ENCODE measurements at regions not wholly inside any gene's neighbourhood (a gene's known extent, or its start where the extent isn't known, plus 50 kb on each side); places are given as distances from the start of the nearest gene placed in this dataset.
A peak's percentile ranks its signal among the peaks of the same experiment; 100 is the strongest.

GRCh38 chr16:87076950-87077749, 240.0 kb downstream of the C16orf95 start:
- ChIA-PET CTCF (interaction anchor here (0.7 to 3.2 kb wide), 22 partner anchors 8 to 513 kb away, joined by 3 to 46 read pairs (median 3); no protein-coding TSS in a partner anchor), POLR2A (no interaction called here)
- no peak overlapping the region for H3K27ac ChIP-seq (ENCODE audit: extremely low read depth, low read depth, low read length)
- H3K4me1 ChIP-seq (ENCODE audit: control insufficient read depth, insufficient read depth, low read length): no peaks in the 10 kb centered on the region
- H3K4me3 ChIP-seq (ENCODE audit: low read depth, low read length): no peak overlapping the region
- H3K9me3 ChIP-seq (ENCODE audit: control insufficient read depth, insufficient read depth, low read depth, low read length): no peaks in the 10 kb centered on the region
- H3K36me3 ChIP-seq (ENCODE audit: control insufficient read depth in 2 of 2, insufficient read depth in 1 of 2, low read length in 2 of 2): no peaks in the 10 kb centered on the region
- TF ChIP-seq SCRT2 (tag by site-specific recombination; IDR thresholded peaks at IDR 0.05): peak; percentile 20; the same call in 1 of the 2 replicates
- no peak for TF ChIP-seq ZNF513 (tag by site-specific recombination; IDR thresholded peaks at IDR 0.05)
- no peak for TF ChIP-seq ZNF211 (tag by site-specific recombination; IDR thresholded peaks at IDR 0.05; ENCODE audit: low read depth)
- TF ChIP-seq ZNF366 (tag by site-specific recombination; conservative IDR thresholded peaks at IDR 0.05): no peak
- TF ChIP-seq ZNF362 (tag by site-specific recombination; IDR thresholded peaks at IDR 0.05): no peak
- no peak for TF ChIP-seq ZNF707 (tag by site-specific recombination; IDR thresholded peaks at IDR 0.05)
- TF ChIP-seq TRIM28 (IDR thresholded peaks at IDR 0.05; ENCODE audit: borderline replicate concordance, low read length): no peak
- no peak for TF ChIP-seq ZNF596 (tag by site-specific recombination; IDR thresholded peaks at IDR 0.05)
- no peak for TF ChIP-seq PRDM4 (tag by site-specific recombination; IDR thresholded peaks at IDR 0.05)
- peak; percentile 76 for TF ChIP-seq ZFHX2 (tag by site-specific recombination; conservative IDR thresholded peaks at IDR 0.05)
- TF ChIP-seq ZNF311 (tag by site-specific recombination; IDR thresholded peaks at IDR 0.05; ENCODE audit: borderline replicate concordance): no peak
- no peak for TF ChIP-seq ZNF274 (IDR thresholded peaks at IDR 0.05; ENCODE audit: low read length)
- TF ChIP-seq ZNF274 (tag by site-specific recombination; IDR thresholded peaks at IDR 0.05; ENCODE audit: borderline replicate concordance): no peak
- no peak for TF ChIP-seq ZNF670 (tag by site-specific recombination; IDR thresholded peaks at IDR 0.05; ENCODE audit: low read depth)
- no peak for TF ChIP-seq ZFP41 (tag by site-specific recombination; IDR thresholded peaks at IDR 0.05; ENCODE audit: borderline replicate concordance)
- TF ChIP-seq CTCF (tag by site-specific recombination; IDR thresholded peaks at IDR 0.05): peak; percentile 69
- TF ChIP-seq ZNF561 (tag by site-specific recombination; IDR thresholded peaks at IDR 0.05; ENCODE audit: borderline replicate concordance): no peak
- no peak for TF ChIP-seq PBX3 (CRISPR knock-in tag; IDR thresholded peaks at IDR 0.05)
- TF ChIP-seq ZNF654 (tag by site-specific recombination; IDR thresholded peaks at IDR 0.05; ENCODE audit: low read depth): peak; percentile 43
- TF ChIP-seq ZEB2 (tag by site-specific recombination; IDR thresholded peaks at IDR 0.05): no peak
- TF ChIP-seq ZNF19 (tag by site-specific recombination; IDR thresholded peaks at IDR 0.05; ENCODE audit: low read depth): 0 out of 2 replicates have a peak, but pooled peaks have one; percentile 10
- TF ChIP-seq ZNF843 (tag by site-specific recombination; IDR thresholded peaks at IDR 0.05): no peak
- TF ChIP-seq ZBTB10 (tag by site-specific recombination; IDR thresholded peaks at IDR 0.05): no peak
- no peak for TF ChIP-seq ZNF830 (tag by site-specific recombination; IDR thresholded peaks at IDR 0.05; ENCODE audit: low read depth)
- TF ChIP-seq ZSCAN16 (tag by site-specific recombination; IDR thresholded peaks at IDR 0.05): no peak
- TF ChIP-seq ZNF530 (tag by site-specific recombination; IDR thresholded peaks at IDR 0.05; ENCODE audit: low read depth): no peak
- no peak for TF ChIP-seq ZNF626 (tag by site-specific recombination; IDR thresholded peaks at IDR 0.05)
